ENCODE measurements at regions not wholly inside any gene's neighbourhood (a gene's known extent, or its start where the extent isn't known, plus 50 kb on each side); places are given as distances from the start of the nearest gene placed in this dataset.

GRCh38 chr20:57880571-57880892 is 170.7 kb upstream of the PMEPA1 start:
- ATAC-seq (ENCODE audit: low read depth) (no peak), DNase-seq (ENCODE audit: low spot score) (no peak)
- Histone ChIP-seq H3K9me3 (ENCODE audit: severe bottlenecking) (no peaks in the 10 kb centered on the region), H3K36me3 (ENCODE audit: low read depth) (no peaks in the 10 kb centered on the region), H3K27me3 (ENCODE audit: insufficient read depth, poor library complexity, severe bottlenecking) (peaks cover 13% of the 10 kb centered on the region), H3K4me1 (ENCODE audit: insufficient read depth, poor library complexity, severe bottlenecking) (no peaks in the 10 kb centered on the region), H3K27ac (ENCODE audit: poor library complexity, severe bottlenecking) (no peak overlapping the region), H3K4me3 (ENCODE audit: severe bottlenecking) (no peak overlapping the region)
- no peak for TF ChIP-seq CTCF (IDR thresholded peaks at IDR 0.05; ENCODE audit: poor library complexity, severe bottlenecking)

GRCh38 chr20:57879779-57880570 is 170.2 kb upstream of the PMEPA1 start:
- TF ChIP-seq CTCF (IDR thresholded peaks at IDR 0.05; ENCODE audit: poor library complexity, severe bottlenecking) = no peak
- DNase-seq (ENCODE audit: low spot score) = peak; percentile 59
- Histone ChIP-seq H3K4me1 (ENCODE audit: insufficient read depth, poor library complexity, severe bottlenecking) (no peaks in the 10 kb centered on the region), H3K9me3 (ENCODE audit: severe bottlenecking) (no peaks in the 10 kb centered on the region), H3K27ac (ENCODE audit: poor library complexity, severe bottlenecking) (no peak overlapping the region), H3K4me3 (ENCODE audit: severe bottlenecking) (no peak overlapping the region), H3K36me3 (ENCODE audit: low read depth) (no peaks in the 10 kb centered on the region), H3K27me3 (ENCODE audit: insufficient read depth, poor library complexity, severe bottlenecking) (peaks cover 13% of the 10 kb centered on the region)
- ATAC-seq (ENCODE audit: low read depth) = no peak

GRCh38 chr20:57879437-57879778 is 169.6 kb upstream of the PMEPA1 start:
- H3K4me1 ChIP-seq (ENCODE audit: insufficient read depth, poor library complexity, severe bottlenecking) = no peaks in the 10 kb centered on the region
- no peaks in the 10 kb centered on the region for H3K9me3 ChIP-seq (ENCODE audit: severe bottlenecking)
- no peak for ATAC-seq (ENCODE audit: low read depth)
- H3K4me3 ChIP-seq (ENCODE audit: severe bottlenecking) = no peak overlapping the region
- H3K36me3 ChIP-seq (ENCODE audit: low read depth) = no peaks in the 10 kb centered on the region
- no peak for DNase-seq (ENCODE audit: low spot score)
- H3K27ac ChIP-seq (ENCODE audit: poor library complexity, severe bottlenecking) = no peak overlapping the region
- TF ChIP-seq CTCF (IDR thresholded peaks at IDR 0.05; ENCODE audit: poor library complexity, severe bottlenecking) = no peak
- H3K27me3 ChIP-seq (ENCODE audit: insufficient read depth, poor library complexity, severe bottlenecking) = peaks cover 13% of the 10 kb centered on the region

GRCh38 chr20:57878786-57879424 is 169.1 kb upstream of the PMEPA1 start:
- Histone ChIP-seq H3K4me3 (ENCODE audit: severe bottlenecking) (no peak overlapping the region), H3K27me3 (ENCODE audit: insufficient read depth, poor library complexity, severe bottlenecking) (peaks cover 13% of the 10 kb centered on the region), H3K4me1 (ENCODE audit: insufficient read depth, poor library complexity, severe bottlenecking) (no peaks in the 10 kb centered on the region), H3K36me3 (ENCODE audit: low read depth) (no peaks in the 10 kb centered on the region), H3K27ac (ENCODE audit: poor library complexity, severe bottlenecking) (no peak overlapping the region), H3K9me3 (ENCODE audit: severe bottlenecking) (no peaks in the 10 kb centered on the region)
- TF ChIP-seq CTCF (IDR thresholded peaks at IDR 0.05; ENCODE audit: poor library complexity, severe bottlenecking) = no peak
- ATAC-seq (ENCODE audit: low read depth) (no peak), DNase-seq (ENCODE audit: low spot score) (no peak)

GRCh38 chr20:57877995-57878394 is 168.2 kb upstream of the PMEPA1 start:
- ATAC-seq (ENCODE audit: low read depth) (no peak), DNase-seq (ENCODE audit: low spot score) (no peak)
- no peak overlapping the region for H3K4me3 ChIP-seq (ENCODE audit: severe bottlenecking)
- peaks cover 13% of the 10 kb centered on the region for H3K27me3 ChIP-seq (ENCODE audit: insufficient read depth, poor library complexity, severe bottlenecking)
- no peaks in the 10 kb centered on the region for H3K9me3 ChIP-seq (ENCODE audit: severe bottlenecking)
- TF ChIP-seq CTCF (IDR thresholded peaks at IDR 0.05; ENCODE audit: poor library complexity, severe bottlenecking) = no peak
- no peaks in the 10 kb centered on the region for H3K4me1 ChIP-seq (ENCODE audit: insufficient read depth, poor library complexity, severe bottlenecking)
- H3K27ac ChIP-seq (ENCODE audit: poor library complexity, severe bottlenecking) = no peak overlapping the region
- H3K36me3 ChIP-seq (ENCODE audit: low read depth) = no peaks in the 10 kb centered on the region

All from RWPE2 (cell line).